ENCODE measurements at regions not wholly inside any gene's neighbourhood (a gene's known extent, or its start where the extent isn't known, plus 50 kb on each side); places are given as distances from the start of the nearest gene placed in this dataset.

GRCh38 chr13:109697936-109698335 is 88.4 kb downstream of the IRS2 start:
- TF ChIP-seq, protein P1, sequence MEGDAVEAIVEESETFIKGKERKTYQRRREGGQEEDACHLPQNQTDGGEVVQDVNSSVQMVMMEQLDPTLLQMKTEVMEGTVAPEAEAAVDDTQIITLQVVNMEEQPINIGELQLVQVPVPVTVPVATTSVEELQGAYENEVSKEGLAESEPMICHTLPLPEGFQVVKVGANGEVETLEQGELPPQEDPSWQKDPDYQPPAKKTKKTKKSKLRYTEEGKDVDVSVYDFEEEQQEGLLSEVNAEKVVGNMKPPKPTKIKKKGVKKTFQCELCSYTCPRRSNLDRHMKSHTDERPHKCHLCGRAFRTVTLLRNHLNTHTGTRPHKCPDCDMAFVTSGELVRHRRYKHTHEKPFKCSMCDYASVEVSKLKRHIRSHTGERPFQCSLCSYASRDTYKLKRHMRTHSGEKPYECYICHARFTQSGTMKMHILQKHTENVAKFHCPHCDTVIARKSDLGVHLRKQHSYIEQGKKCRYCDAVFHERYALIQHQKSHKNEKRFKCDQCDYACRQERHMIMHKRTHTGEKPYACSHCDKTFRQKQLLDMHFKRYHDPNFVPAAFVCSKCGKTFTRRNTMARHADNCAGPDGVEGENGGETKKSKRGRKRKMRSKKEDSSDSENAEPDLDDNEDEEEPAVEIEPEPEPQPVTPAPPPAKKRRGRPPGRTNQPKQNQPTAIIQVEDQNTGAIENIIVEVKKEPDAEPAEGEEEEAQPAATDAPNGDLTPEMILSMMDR (conservative IDR thresholded peaks at IDR 0.05; ENCODE audit: low read depth, low read length): no peak
- no peak for TF ChIP-seq EZH2 (IDR thresholded peaks at IDR 0.05; ENCODE audit: low read length, unreplicated experiment)
- no peak for TF ChIP-seq EZH2phosphoT487 (IDR thresholded peaks at IDR 0.05; ENCODE audit: borderline replicate concordance, low read length)

Measured in PC-3 (cell line).